Loucy (cell line): ENCODE measurements at regions not wholly inside any gene's neighbourhood (a gene's known extent, or its start where the extent isn't known, plus 50 kb on each side); places are given as distances from the start of the nearest gene placed in this dataset.

Experiments
- H2AFZ ChIP-seq: fragments of 200-600 bp; sonication (generic); 2 replicates; pipeline ENCODE4 v1.6.0; 2016; ENCODE audit warnings: antibody characterized with exemption, mild to moderate bottlenecking, low read length, moderate library complexity
- H3F3A ChIP-seq: fragments of 200-600 bp; 2 replicates; pipeline ENCODE4 v1.6.0; 2016; ENCODE audit warnings: antibody characterized with exemption, low read depth, mild to moderate bottlenecking
- H3K27me3 ChIP-seq: fragments of 200-600 bp; sonication (generic); 2 replicates; pipeline ENCODE4 v1.6.1; 2014; ENCODE audit warnings: low read length, mild to moderate bottlenecking; ENCODE audit not compliant: insufficient read depth, poor library complexity, severe bottlenecking
- H3K36me3 ChIP-seq: fragments of 200-600 bp; sonication (generic); 2 replicates; pipeline ENCODE4 v1.6.1; 2016; ENCODE audit warnings: low read length; ENCODE audit not compliant: insufficient read depth
- H3K4me1 ChIP-seq: fragments of 200-600 bp; sonication (generic); 2 replicates; pipeline ENCODE4 v1.5.1; 2014; ENCODE audit warnings: low read length, mild to moderate bottlenecking; ENCODE audit not compliant: insufficient read depth, poor library complexity, severe bottlenecking
- H3K4me2 ChIP-seq: fragments of 200-600 bp; sonication (generic); 2 replicates; pipeline ENCODE4 v1.6.0; 2014; ENCODE audit warnings: antibody characterized with exemption, low read length, low read depth, mild to moderate bottlenecking; ENCODE audit not compliant: poor library complexity, severe bottlenecking
- H3K4me3 ChIP-seq: fragments of 200-600 bp; sonication (generic); 2 replicates; pipeline ENCODE4 v1.5.1; 2014; ENCODE audit warnings: low read length, mild to moderate bottlenecking, mixed read lengths; ENCODE audit not compliant: poor library complexity, severe bottlenecking
- H3K79me2 ChIP-seq: fragments of 200-600 bp; sonication (generic); 2 replicates; pipeline ENCODE4 v1.6.1; 2014; ENCODE audit warnings: low read length; ENCODE audit not compliant: insufficient read depth
- H3K9ac ChIP-seq: fragments of 200-600 bp; sonication (generic); 2 replicates; pipeline ENCODE4 v1.6.0; 2014; ENCODE audit warnings: mild to moderate bottlenecking, low read depth, low read length, moderate library complexity; ENCODE audit not compliant: poor library complexity, severe bottlenecking
- H3K9me2 ChIP-seq: fragments of 200-600 bp; sonication (generic); replicated peaks from 2 replicates; pipeline ENCODE4 v1.6.1; 2016; ENCODE audit warnings: low read depth, low read length, mixed read lengths
- H3K9me3 ChIP-seq: fragments of 200-600 bp; sonication (generic); 2 replicates; pipeline ENCODE4 v1.6.1; 2014; ENCODE audit warnings: mild to moderate bottlenecking, antibody characterized with exemption, low read length, low read depth; ENCODE audit not compliant: insufficient read depth
- H4K20me1 ChIP-seq: fragments of 200-600 bp; sonication (generic); 2 replicates; pipeline ENCODE4 v1.6.0; 2014; ENCODE audit warnings: antibody characterized with exemption, low read length, mild to moderate bottlenecking; ENCODE audit not compliant: insufficient read depth, poor library complexity, severe bottlenecking
- EZH2phosphoT487 ChIP-seq: fragments of 200-600 bp; IDR thresholded peaks from 2 replicates; pipeline ENCODE4 v1.6.1; 2018; ENCODE audit warnings: antibody characterized with exemption, mild to moderate bottlenecking, moderate library complexity, borderline replicate concordance
- TF ChIP-seq, protein P1 (sequence below): fragments of 200-600 bp; sonication (generic); conservative IDR thresholded peaks from 2 replicates; pipeline ENCODE4 v1.5.1; 2014; ENCODE audit warnings: mild to moderate bottlenecking, antibody characterized with exemption, low read length

GRCh38 chr4:100926039-100926717 is 408.4 kb upstream of the EMCN start:
- H2AFZ ChIP-seq, result no peak overlapping the region
- no peaks in the 10 kb centered on the region for H3K9me2 ChIP-seq
- no peak overlapping the region for H3K4me2 ChIP-seq
- H3K79me2 ChIP-seq, result no peaks in the 10 kb centered on the region
- no peaks in the 10 kb centered on the region for H3K4me1 ChIP-seq
- no peaks in the 10 kb centered on the region for H4K20me1 ChIP-seq
- H3K27me3 ChIP-seq, result no peaks in the 10 kb centered on the region
- no peak overlapping the region for H3K4me3 ChIP-seq
- H3F3A ChIP-seq, result no peaks in the 10 kb centered on the region
- H3K9ac ChIP-seq, result no peak overlapping the region
- H3K9me3 ChIP-seq, result no peaks in the 10 kb centered on the region
- no peak for TF ChIP-seq EZH2phosphoT487
- TF ChIP-seq, protein P1, sequence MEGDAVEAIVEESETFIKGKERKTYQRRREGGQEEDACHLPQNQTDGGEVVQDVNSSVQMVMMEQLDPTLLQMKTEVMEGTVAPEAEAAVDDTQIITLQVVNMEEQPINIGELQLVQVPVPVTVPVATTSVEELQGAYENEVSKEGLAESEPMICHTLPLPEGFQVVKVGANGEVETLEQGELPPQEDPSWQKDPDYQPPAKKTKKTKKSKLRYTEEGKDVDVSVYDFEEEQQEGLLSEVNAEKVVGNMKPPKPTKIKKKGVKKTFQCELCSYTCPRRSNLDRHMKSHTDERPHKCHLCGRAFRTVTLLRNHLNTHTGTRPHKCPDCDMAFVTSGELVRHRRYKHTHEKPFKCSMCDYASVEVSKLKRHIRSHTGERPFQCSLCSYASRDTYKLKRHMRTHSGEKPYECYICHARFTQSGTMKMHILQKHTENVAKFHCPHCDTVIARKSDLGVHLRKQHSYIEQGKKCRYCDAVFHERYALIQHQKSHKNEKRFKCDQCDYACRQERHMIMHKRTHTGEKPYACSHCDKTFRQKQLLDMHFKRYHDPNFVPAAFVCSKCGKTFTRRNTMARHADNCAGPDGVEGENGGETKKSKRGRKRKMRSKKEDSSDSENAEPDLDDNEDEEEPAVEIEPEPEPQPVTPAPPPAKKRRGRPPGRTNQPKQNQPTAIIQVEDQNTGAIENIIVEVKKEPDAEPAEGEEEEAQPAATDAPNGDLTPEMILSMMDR, result no peak
- no peaks in the 10 kb centered on the region for H3K36me3 ChIP-seq

DNA sequence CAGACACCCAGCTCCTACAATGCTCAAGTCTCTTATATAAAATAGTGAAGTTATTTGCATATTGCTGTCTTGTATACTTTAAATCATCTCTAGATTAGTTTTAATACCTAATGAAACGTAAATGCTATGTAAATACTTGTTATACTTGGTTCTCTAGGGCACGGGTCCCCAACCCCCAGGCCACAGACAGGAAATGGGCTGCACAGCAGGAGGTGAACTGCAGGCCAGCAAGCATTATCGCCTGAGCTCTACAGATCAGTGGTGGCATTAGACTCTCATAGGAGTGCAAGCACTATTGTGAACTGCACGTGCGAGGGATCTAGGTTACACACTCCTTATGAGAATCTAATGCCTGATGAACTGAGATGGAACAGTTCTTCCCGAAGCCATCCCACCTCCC is 395.9 kb upstream of the EMCN start:
- Histone ChIP-seq H3K9ac (no peak overlapping the region), H3K4me3 (peak overlapping the region; percentile 44), H3K9me3 (0 out of 2 replicates have a peak, but pooled peaks cover 4% of the 10 kb centered on the region), H3K27me3 (no peaks in the 10 kb centered on the region), H2AFZ (no peak overlapping the region), H3K4me1 (peaks cover 19% of the 10 kb centered on the region), H3K9me2 (no peaks in the 10 kb centered on the region), H3K4me2 (peak overlapping the region; percentile 66), H3K36me3 (no peaks in the 10 kb centered on the region), H4K20me1 (no peaks in the 10 kb centered on the region), H3F3A (no peaks in the 10 kb centered on the region), H3K79me2 (no peaks in the 10 kb centered on the region)
- TF ChIP-seq EZH2phosphoT487, result no peak
- TF ChIP-seq, protein P1, result no peak

- no peaks in the 10 kb centered on the region for H4K20me1 ChIP-seq
- H3K4me1 ChIP-seq, result peaks cover 6% of the 10 kb centered on the region
- no peaks in the 10 kb centered on the region for H3K9me2 ChIP-seq
- H3K9me3 ChIP-seq, result no peaks in the 10 kb centered on the region
- H3K27me3 ChIP-seq, result no peaks in the 10 kb centered on the region
- no peak overlapping the region for H3K4me3 ChIP-seq
- H3F3A ChIP-seq, result no peaks in the 10 kb centered on the region
- TF ChIP-seq, protein P1, result no peak
- TF ChIP-seq EZH2phosphoT487, result no peak
- no peak overlapping the region for H3K9ac ChIP-seq
- H2AFZ ChIP-seq, result no peak overlapping the region
- no peaks in the 10 kb centered on the region for H3K36me3 ChIP-seq
- H3K79me2 ChIP-seq, result no peaks in the 10 kb centered on the region
- H3K4me2 ChIP-seq, result no peak overlapping the region
Measured at GRCh38 chr4:100908540-100908939, 390.7 kb upstream of the EMCN start.
